ENCODE measurements at regions not wholly inside any gene's neighbourhood (a gene's known extent, or its start where the extent isn't known, plus 50 kb on each side); places are given as distances from the start of the nearest gene placed in this dataset.

DNA sequence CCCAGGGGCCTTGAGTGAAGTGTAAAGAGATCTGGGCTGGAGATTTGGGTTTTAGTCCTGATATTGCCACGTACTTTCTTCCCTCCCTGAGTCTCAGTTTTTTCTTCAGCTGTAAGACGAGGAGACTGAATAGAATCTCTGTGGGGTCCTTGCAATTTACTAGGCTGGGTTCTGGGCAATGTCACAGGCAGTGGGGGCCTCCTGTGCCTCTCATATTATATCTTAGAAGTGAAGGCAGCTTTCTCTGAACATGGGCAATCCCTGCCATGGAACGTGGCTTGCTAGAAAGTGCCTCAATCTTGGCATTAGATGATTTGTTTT, 62.0 kb upstream of the PTPRJ start:
- TF ChIP-seq CTCF (IDR thresholded peaks at IDR 0.05 in 2 of 3, conservative IDR thresholded peaks at IDR 0.05 in 1 of 3; ENCODE audit: borderline replicate concordance in 1 of 3, insufficient read depth in 1 of 3, low read depth in 2 of 3, low read length in 2 of 3) (no peak), SRF (IDR thresholded peaks at IDR 0.05; ENCODE audit: low read depth) (no peak), SP1 (IDR thresholded peaks at IDR 0.05; ENCODE audit: low read depth) (no peak), POLR2AphosphoS5 (IDR thresholded peaks at IDR 0.05; ENCODE audit: low read depth, low read length) (no peak)
